Adrenal gland (tissue), 5 donors: ENCODE measurements at regions not wholly inside any gene's neighbourhood (a gene's known extent, or its start where the extent isn't known, plus 50 kb on each side); places are given as distances from the start of the nearest gene placed in this dataset.

Experiments
- CTCF ChIP-seq, 6 experiments: fragments of 450-650 bp in 4 of 6; fragments of 200-600 bp in 2 of 6; sonication (generic) in 1 of 6; IDR thresholded peaks; 1 replicate in 5 of 6; 2 replicates in 1 of 6; pipeline versions ENCODE4 v1.5.1 to v1.8.0; 2016 to 2021; ENCODE audit warnings: antibody characterized with exemption in 6 of 6, mild to moderate bottlenecking in 2 of 6, moderate library complexity in 1 of 6
- POLR2A ChIP-seq, 2 donors: fragments of 450-650 bp; IDR thresholded peaks; one replicate each; pipeline ENCODE4 v1.6.1; 2017; ENCODE audit warnings: antibody characterized with exemption in 2 of 2, mild to moderate bottlenecking in 2 of 2, moderate library complexity in 1 of 2
- donor health status: DM: no; HTN: no; CAD: no.

- TF ChIP-seq CTCF (IDR thresholded peaks at IDR 0.05) (no peak), POLR2A (IDR thresholded peaks at IDR 0.05) (no peak)
Measured at GRCh38 chr12:19012965-19013364, 116.6 kb upstream of the PLEKHA5 start.
